Esophagus muscularis mucosa (tissue), 4 donors: ENCODE measurements at regions not wholly inside any gene's neighbourhood (a gene's known extent, or its start where the extent isn't known, plus 50 kb on each side); places are given as distances from the start of the nearest gene placed in this dataset.

Experiments
- DNase-seq: peaks from one replicate; pipeline ENCODE4 v3.0.0-alpha.2; 2017; ENCODE audit errors: extremely low spot score
- H3K27ac ChIP-seq, 4 donors: fragments of 200-600 bp; sonication (generic); replicated peaks in 1 of 4; 1 replicate in 3 of 4; 2 replicates in 1 of 4; pipeline ENCODE4 v1.5.1; 2016 to 2019; ENCODE audit warnings: mild to moderate bottlenecking in 1 of 4
- H3K27me3 ChIP-seq, 4 donors: fragments of 200-600 bp; sonication (generic); one replicate each; pipeline versions ENCODE4 v1.5.1 to v1.6.0; 2016 to 2019
- H3K36me3 ChIP-seq, 4 donors: fragments of 200-600 bp; sonication (generic); one replicate each; pipeline ENCODE4 v1.5.1; 2016 to 2019
- H3K4me1 ChIP-seq, 4 donors: fragments of 200-600 bp; sonication (generic); one replicate each; pipeline ENCODE4 v1.5.1; 2016 to 2019
- H3K4me3 ChIP-seq, 4 donors: fragments of 200-600 bp; sonication (generic); 1 replicate in 2 of 4; 2 replicates in 2 of 4; pipeline ENCODE4 v1.5.1; 2016 to 2019; ENCODE audit warnings: mild to moderate bottlenecking in 4 of 4, moderate library complexity in 1 of 4
- H3K9me3 ChIP-seq, 4 donors: fragments of 200-600 bp; sonication (generic); 1 replicate in 3 of 4; 2 replicates in 1 of 4; pipeline ENCODE4 v1.5.1; 2016 to 2019
- EP300 ChIP-seq: sonication (generic); formaldehyde crosslinking; IDR thresholded peaks from one replicate; pipeline ENCODE4 v1.6.1; 2017; ENCODE audit warnings: antibody characterized with exemption
- POLR2A ChIP-seq: fragments of 450-650 bp; IDR thresholded peaks from one replicate; pipeline ENCODE4 v1.6.1; 2017; ENCODE audit warnings: antibody characterized with exemption, moderate library complexity, mild to moderate bottlenecking, low read depth
- POLR2AphosphoS5 ChIP-seq, 2 donors: sonication (generic); formaldehyde crosslinking; IDR thresholded peaks; one replicate each; pipeline ENCODE4 v1.6.1; 2017; ENCODE audit warnings: antibody characterized with exemption in 2 of 2
- WGBS: methylation state at CpG from one replicate; pipeline ENCODE4 v1.1.5; 2018; 5-methylcytosine and 5-hydroxymethylcytosine counted together
- intact Hi-C: fragments of 100-400 bp; cut with DNase I; formaldehyde crosslinking; loops from one replicate; pipeline ENCODE4 v1.15.1; 2023
- TF ChIP-seq, protein P1 (sequence below), 3 experiments: fragments of 200-600 bp in 2 of 3; fragments of 450-650 bp in 1 of 3; sonication (generic) in 2 of 3; IDR thresholded peaks; one replicate each; pipeline ENCODE4 v1.5.1; 2017 to 2019; ENCODE audit warnings: antibody characterized with exemption in 3 of 3, mild to moderate bottlenecking in 2 of 3, moderate library complexity in 1 of 3

DNA sequence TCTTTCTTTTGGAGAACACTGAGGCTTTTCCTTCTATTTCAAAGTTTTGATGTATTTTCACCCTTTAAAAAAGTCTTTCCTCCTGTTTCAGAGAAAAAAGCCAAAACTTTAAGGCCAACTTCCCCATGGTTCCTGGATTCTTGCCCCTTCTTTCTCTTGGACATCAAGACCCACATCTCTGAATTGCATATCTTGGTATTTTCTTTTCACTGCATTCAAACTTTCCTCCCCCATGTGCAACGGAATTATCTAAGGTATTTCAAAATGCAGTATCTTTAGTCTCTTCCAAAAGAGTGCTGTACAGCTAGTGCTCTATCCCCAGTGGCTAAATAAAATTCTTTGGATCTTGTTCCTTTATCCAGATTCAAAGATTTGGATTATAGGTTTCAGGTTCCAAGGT is 81.1 kb upstream of the TSPAN2 start:
- Histone ChIP-seq H3K9me3 (no peaks in the 10 kb centered on the region), H3K27ac (peak overlapping the region in 3 of 4 donors; percentile 40 to 59 (median 54)), H3K27me3 (no peaks in the 10 kb centered on the region), H3K36me3 (no peaks in the 10 kb centered on the region), H3K4me3 (no peak overlapping the region), H3K4me1 (peaks cover 0 to 5% (median 0%) of the 10 kb centered on the region in 4 donors)
- TF ChIP-seq EP300 (no peak), POLR2A (no peak), POLR2AphosphoS5 (IDR thresholded peaks at IDR 0.05) (no peak)
- TF ChIP-seq, protein P1, sequence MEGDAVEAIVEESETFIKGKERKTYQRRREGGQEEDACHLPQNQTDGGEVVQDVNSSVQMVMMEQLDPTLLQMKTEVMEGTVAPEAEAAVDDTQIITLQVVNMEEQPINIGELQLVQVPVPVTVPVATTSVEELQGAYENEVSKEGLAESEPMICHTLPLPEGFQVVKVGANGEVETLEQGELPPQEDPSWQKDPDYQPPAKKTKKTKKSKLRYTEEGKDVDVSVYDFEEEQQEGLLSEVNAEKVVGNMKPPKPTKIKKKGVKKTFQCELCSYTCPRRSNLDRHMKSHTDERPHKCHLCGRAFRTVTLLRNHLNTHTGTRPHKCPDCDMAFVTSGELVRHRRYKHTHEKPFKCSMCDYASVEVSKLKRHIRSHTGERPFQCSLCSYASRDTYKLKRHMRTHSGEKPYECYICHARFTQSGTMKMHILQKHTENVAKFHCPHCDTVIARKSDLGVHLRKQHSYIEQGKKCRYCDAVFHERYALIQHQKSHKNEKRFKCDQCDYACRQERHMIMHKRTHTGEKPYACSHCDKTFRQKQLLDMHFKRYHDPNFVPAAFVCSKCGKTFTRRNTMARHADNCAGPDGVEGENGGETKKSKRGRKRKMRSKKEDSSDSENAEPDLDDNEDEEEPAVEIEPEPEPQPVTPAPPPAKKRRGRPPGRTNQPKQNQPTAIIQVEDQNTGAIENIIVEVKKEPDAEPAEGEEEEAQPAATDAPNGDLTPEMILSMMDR (IDR thresholded peaks at IDR 0.05): no peak
- peak; percentile 12 for DNase-seq
- WGBS: 78% methylated on average over 1 of the region's 1 CpG
- intact Hi-C loops: no loop called here

DNA sequence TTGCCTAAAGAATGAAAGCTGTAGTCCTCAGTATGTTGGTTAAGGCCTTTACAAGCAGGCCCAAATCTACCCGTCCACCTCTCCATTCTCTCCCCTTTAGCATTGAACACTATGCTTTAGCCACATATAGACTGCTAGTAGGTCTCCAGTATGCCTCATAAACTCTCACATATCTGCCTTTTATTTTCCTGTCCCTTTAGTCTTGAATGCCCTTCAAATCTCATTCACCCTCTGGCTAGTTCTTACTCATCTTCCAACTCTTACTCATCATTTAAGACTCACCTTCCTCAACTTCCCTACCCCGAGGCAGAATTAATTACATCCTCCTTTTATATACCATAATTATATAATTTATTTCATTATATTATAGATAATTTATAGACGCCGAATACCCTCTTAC is 78.7 kb upstream of the TSPAN2 start:
- TF ChIP-seq, protein P1 (IDR thresholded peaks at IDR 0.05): no peak
- no peak for TF ChIP-seq POLR2A
- no peak for TF ChIP-seq EP300
- no peak for TF ChIP-seq POLR2AphosphoS5 (IDR thresholded peaks at IDR 0.05)
- 93% methylated on average over 4 of the region's 4 CpGs for WGBS
- H3K27ac ChIP-seq: no peak overlapping the region
- intact Hi-C loops: no loop called here
- no peaks in the 10 kb centered on the region for H3K36me3 ChIP-seq
- no peaks in the 10 kb centered on the region for H3K27me3 ChIP-seq
- peaks cover 0 to 5% (median 0%) of the 10 kb centered on the region in 4 donors for H3K4me1 ChIP-seq
- H3K4me3 ChIP-seq: no peak overlapping the region
- DNase-seq: no peak
- H3K9me3 ChIP-seq: no peaks in the 10 kb centered on the region

DNA sequence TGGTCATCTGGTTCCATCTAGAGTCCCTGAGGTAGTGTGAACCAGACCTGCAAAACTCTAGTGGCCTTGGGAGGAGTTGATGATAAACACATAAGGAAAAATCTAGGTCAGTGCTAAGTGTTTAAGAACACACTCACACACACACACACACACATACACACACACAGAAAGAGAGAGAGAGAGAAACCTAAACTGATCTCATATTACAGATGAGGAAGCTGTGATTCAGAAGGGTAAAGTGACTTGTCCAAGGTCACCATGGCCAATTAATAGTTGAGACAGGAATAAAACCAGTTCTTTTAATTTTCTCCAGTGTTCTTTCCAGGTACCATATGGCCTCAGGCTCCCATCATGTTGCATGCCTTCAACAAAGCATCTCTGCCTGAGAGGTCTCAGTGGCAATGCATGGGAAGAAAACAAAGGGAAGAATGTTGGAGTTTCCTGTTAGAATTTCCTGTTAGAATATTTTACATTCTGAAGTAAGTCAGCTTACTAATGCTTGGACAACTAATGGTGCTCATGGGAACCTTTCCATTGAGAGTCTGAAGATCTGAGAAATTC is 77.3 kb upstream of the TSPAN2 start:
- intact Hi-C loops: no loop called here
- H3K27ac ChIP-seq: no peak overlapping the region
- no peaks in the 10 kb centered on the region for H3K27me3 ChIP-seq
- no peaks in the 10 kb centered on the region for H3K9me3 ChIP-seq
- no peak overlapping the region for H3K4me3 ChIP-seq
- H3K36me3 ChIP-seq: no peaks in the 10 kb centered on the region
- H3K4me1 ChIP-seq: peaks cover 0 to 5% (median 0%) of the 10 kb centered on the region in 4 donors
- DNase-seq: peak; percentile 14
- TF ChIP-seq POLR2AphosphoS5 (IDR thresholded peaks at IDR 0.05): no peak
- TF ChIP-seq, protein P1 (IDR thresholded peaks at IDR 0.05): no peak
- no peak for TF ChIP-seq EP300
- TF ChIP-seq POLR2A: no peak

DNA sequence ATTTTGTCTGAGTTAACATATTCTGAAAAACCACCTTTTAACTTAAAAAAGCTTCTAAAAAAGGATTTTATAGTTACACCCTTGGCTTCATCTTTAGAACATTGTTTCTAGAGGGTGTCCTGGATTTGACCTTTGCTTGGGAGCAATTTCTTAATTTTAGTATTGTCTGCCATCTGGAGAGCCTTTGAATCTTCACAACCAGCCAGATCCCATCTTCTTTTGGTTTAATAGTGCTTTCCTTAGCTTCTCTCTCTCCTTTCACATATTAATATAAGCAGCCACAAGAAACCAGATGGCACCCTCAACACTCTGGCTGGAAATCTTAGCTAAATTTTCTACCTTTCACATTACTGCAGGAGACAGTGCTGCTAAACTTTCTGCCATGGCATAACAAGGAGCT is 76.5 kb upstream of the TSPAN2 start:
- no peaks in the 10 kb centered on the region for H3K9me3 ChIP-seq
- peak; percentile 17 for DNase-seq
- intact Hi-C loops: no loop called here
- H3K27me3 ChIP-seq: no peaks in the 10 kb centered on the region
- no peak for TF ChIP-seq POLR2AphosphoS5 (IDR thresholded peaks at IDR 0.05)
- no peak for TF ChIP-seq EP300
- TF ChIP-seq POLR2A: no peak
- TF ChIP-seq, protein P1 (IDR thresholded peaks at IDR 0.05): no peak
- H3K4me3 ChIP-seq: no peak overlapping the region
- H3K4me1 ChIP-seq: peaks cover 0 to 5% (median 0%) of the 10 kb centered on the region in 4 donors
- H3K36me3 ChIP-seq: no peaks in the 10 kb centered on the region
- H3K27ac ChIP-seq: no peak overlapping the region
